ENCODE measurements at regions not wholly inside any gene's neighbourhood (a gene's known extent, or its start where the extent isn't known, plus 50 kb on each side); places are given as distances from the start of the nearest gene placed in this dataset.

GRCh38 chrX:123049071-123049625, 134.9 kb upstream of the GRIA3 start:
- H3K27me3 Mint-ChIP-seq (ENCODE audit: low read depth), result no peaks in the 10 kb centered on the region
- H3K9me3 Mint-ChIP-seq (ENCODE audit: low read depth), result peaks cover 11% of the 10 kb centered on the region
- no peak overlapping the region for H3K4me3 Mint-ChIP-seq (ENCODE audit: unreplicated experiment)
- no peaks in the 10 kb centered on the region for H3K36me3 Mint-ChIP-seq (ENCODE audit: low read depth)
- no peak overlapping the region for H3K27ac Mint-ChIP-seq (ENCODE audit: unreplicated experiment)
- H3K4me1 Mint-ChIP-seq (ENCODE audit: low read depth), result no peaks in the 10 kb centered on the region
- no peak for TF ChIP-seq CTCF (IDR thresholded peaks at IDR 0.05)
- DNase-seq (ENCODE audit: low spot score), result no peak

- no peak overlapping the region for H3K4me3 Mint-ChIP-seq (ENCODE audit: unreplicated experiment)
- H3K36me3 Mint-ChIP-seq (ENCODE audit: low read depth), result no peaks in the 10 kb centered on the region
- H3K9me3 Mint-ChIP-seq (ENCODE audit: low read depth), result peaks cover 21% of the 10 kb centered on the region
- no peak overlapping the region for H3K27ac Mint-ChIP-seq (ENCODE audit: unreplicated experiment)
- no peak for DNase-seq (ENCODE audit: low spot score)
- H3K27me3 Mint-ChIP-seq (ENCODE audit: low read depth), result no peaks in the 10 kb centered on the region
- TF ChIP-seq CTCF (IDR thresholded peaks at IDR 0.05), result no peak
- no peaks in the 10 kb centered on the region for H3K4me1 Mint-ChIP-seq (ENCODE audit: low read depth)
Observed at GRCh38 chrX:123060986-123061385, 123.1 kb upstream of the GRIA3 start.

GRCh38 chrX:123064053-123064452, 120.0 kb upstream of the GRIA3 start:
- TF ChIP-seq CTCF (IDR thresholded peaks at IDR 0.05), result no peak
- Mint-ChIP-seq H3K36me3 (ENCODE audit: low read depth) (no peaks in the 10 kb centered on the region), H3K27ac (ENCODE audit: unreplicated experiment) (no peak overlapping the region), H3K4me3 (ENCODE audit: unreplicated experiment) (no peak overlapping the region), H3K9me3 (ENCODE audit: low read depth) (peaks cover 26% of the 10 kb centered on the region), H3K27me3 (ENCODE audit: low read depth) (no peaks in the 10 kb centered on the region), H3K4me1 (ENCODE audit: low read depth) (no peaks in the 10 kb centered on the region)
- DNase-seq (ENCODE audit: low spot score), result no peak

- TF ChIP-seq CTCF (IDR thresholded peaks at IDR 0.05), result no peak
- no peak for DNase-seq (ENCODE audit: low spot score)
- H3K4me3 Mint-ChIP-seq (ENCODE audit: unreplicated experiment), result no peak overlapping the region
- H3K9me3 Mint-ChIP-seq (ENCODE audit: low read depth), result peaks cover 8% of the 10 kb centered on the region
- H3K36me3 Mint-ChIP-seq (ENCODE audit: low read depth), result no peaks in the 10 kb centered on the region
- peaks cover 4% of the 10 kb centered on the region for H3K4me1 Mint-ChIP-seq (ENCODE audit: low read depth)
- H3K27ac Mint-ChIP-seq (ENCODE audit: unreplicated experiment), result no peak overlapping the region
- no peaks in the 10 kb centered on the region for H3K27me3 Mint-ChIP-seq (ENCODE audit: low read depth)
Observed at GRCh38 chrX:123072686-123073385, 111.2 kb upstream of the GRIA3 start.

- H3K36me3 Mint-ChIP-seq (ENCODE audit: low read depth), result no peaks in the 10 kb centered on the region
- TF ChIP-seq CTCF (IDR thresholded peaks at IDR 0.05), result no peak
- no peak overlapping the region for H3K4me3 Mint-ChIP-seq (ENCODE audit: unreplicated experiment)
- no peak for DNase-seq (ENCODE audit: low spot score)
- no peaks in the 10 kb centered on the region for H3K27me3 Mint-ChIP-seq (ENCODE audit: low read depth)
- peaks cover 5% of the 10 kb centered on the region for H3K9me3 Mint-ChIP-seq (ENCODE audit: low read depth)
- H3K4me1 Mint-ChIP-seq (ENCODE audit: low read depth), result peaks cover 6% of the 10 kb centered on the region
- no peak overlapping the region for H3K27ac Mint-ChIP-seq (ENCODE audit: unreplicated experiment)
Observed at GRCh38 chrX:123075947-123076561, 108.0 kb upstream of the GRIA3 start.
